OCI-LY3 (cell line): ENCODE measurements at regions not wholly inside any gene's neighbourhood (a gene's known extent, or its start where the extent isn't known, plus 50 kb on each side); places are given as distances from the start of the nearest gene placed in this dataset.
"Not testable (repeated sequence)": the region's sequence is repeated elsewhere in the genome, so short reads cannot be mapped to it uniquely, and the experiment has no call there.

Experiments used
- H2AFZ ChIP-seq: fragments of 200-600, 300-600 bp; shearing (Covaris generic); 2 replicates; pipeline ENCODE4 v1.6.0; 2014; ENCODE audit warnings: antibody characterized with exemption, low read depth, low read length
- H3K27ac ChIP-seq: fragments of 200-600, 300-600 bp; sonication (generic); 2 replicates; pipeline ENCODE4 v1.5.1; 2014; ENCODE audit warnings: mild to moderate bottlenecking, low read length, moderate library complexity, mixed read lengths
- H3K27me3 ChIP-seq: fragments of 200-600, 300-600 bp; sonication (generic); 2 replicates; pipeline ENCODE4 v1.6.1; 2014; ENCODE audit warnings: low read depth, low read length, mixed read lengths
- H3K36me3 ChIP-seq: fragments of 200-600, 300-600 bp; sonication (generic); replicated peaks from 2 replicates; pipeline ENCODE3; 2014; ENCODE audit warnings: low read depth, low read length, mixed read lengths
- H3K4me1 ChIP-seq: fragments of 300-600, 200-600 bp; sonication (generic); 2 replicates; pipeline ENCODE4 v1.6.1; 2014; ENCODE audit warnings: low read length, mixed read lengths
- H3K4me2 ChIP-seq: fragments of 200-600, 300-600 bp; sonication (generic); 2 replicates; pipeline ENCODE4 v1.6.1; 2014; ENCODE audit warnings: low read length, mixed read lengths
- H3K4me3 ChIP-seq: fragments of 300-600, 200-600 bp; sonication (generic); 2 replicates; pipeline ENCODE4 v1.5.1; 2014; ENCODE audit warnings: antibody characterized with exemption, mild to moderate bottlenecking, low read length, moderate library complexity
- H3K79me2 ChIP-seq: fragments of 300-600, 200-600 bp; shearing (Covaris generic); 2 replicates; pipeline ENCODE4 v1.6.1; 2014; ENCODE audit warnings: mild to moderate bottlenecking, low read length, mixed read lengths
- H3K9ac ChIP-seq: fragments of 300-600, 200-600 bp; shearing (Covaris generic); 2 replicates; pipeline ENCODE4 v1.6.0; 2014; ENCODE audit warnings: mild to moderate bottlenecking, low read length, moderate library complexity
- H3K9me3 ChIP-seq: fragments of 200-600, 300-600 bp; shearing (Covaris generic); 2 replicates; pipeline ENCODE4 v1.6.1; 2014; ENCODE audit warnings: low read length, mixed read lengths; ENCODE audit not compliant: insufficient read depth
- H4K20me1 ChIP-seq: fragments of 200-600, 300-600 bp; sonication (generic); 2 replicates; pipeline ENCODE4 v1.6.1; 2016; ENCODE audit warnings: low read length, mixed read lengths; ENCODE audit not compliant: insufficient read depth
- EZH2phosphoT487 ChIP-seq: fragments of 200-600 bp; shearing (Covaris generic); IDR thresholded peaks from 2 replicates; pipeline ENCODE4 v1.6.1; 2018; ENCODE audit warnings: antibody characterized with exemption, mixed run types, low read depth
- TF ChIP-seq, protein P1 (sequence below): fragments of 200-600, 300-600 bp; sonication (generic); IDR thresholded peaks from 2 replicates; pipeline ENCODE4 v1.5.1; 2014; ENCODE audit warnings: antibody characterized with exemption, low read length, low read depth

GRCh38 chr2:116537811-116538210, 1276.7 kb upstream of the DDX18 start:
- no peaks in the 10 kb centered on the region for H3K9me3 ChIP-seq
- no peaks in the 10 kb centered on the region for H3K79me2 ChIP-seq
- no peak overlapping the region for H3K4me2 ChIP-seq
- H3K9ac ChIP-seq = no peak overlapping the region
- H3K27ac ChIP-seq = no peak overlapping the region
- peaks cover 8% of the 10 kb centered on the region for H3K4me1 ChIP-seq
- H3K27me3 ChIP-seq = no peaks in the 10 kb centered on the region
- no peak overlapping the region for H3K4me3 ChIP-seq
- no peak for TF ChIP-seq EZH2phosphoT487
- TF ChIP-seq, protein P1, sequence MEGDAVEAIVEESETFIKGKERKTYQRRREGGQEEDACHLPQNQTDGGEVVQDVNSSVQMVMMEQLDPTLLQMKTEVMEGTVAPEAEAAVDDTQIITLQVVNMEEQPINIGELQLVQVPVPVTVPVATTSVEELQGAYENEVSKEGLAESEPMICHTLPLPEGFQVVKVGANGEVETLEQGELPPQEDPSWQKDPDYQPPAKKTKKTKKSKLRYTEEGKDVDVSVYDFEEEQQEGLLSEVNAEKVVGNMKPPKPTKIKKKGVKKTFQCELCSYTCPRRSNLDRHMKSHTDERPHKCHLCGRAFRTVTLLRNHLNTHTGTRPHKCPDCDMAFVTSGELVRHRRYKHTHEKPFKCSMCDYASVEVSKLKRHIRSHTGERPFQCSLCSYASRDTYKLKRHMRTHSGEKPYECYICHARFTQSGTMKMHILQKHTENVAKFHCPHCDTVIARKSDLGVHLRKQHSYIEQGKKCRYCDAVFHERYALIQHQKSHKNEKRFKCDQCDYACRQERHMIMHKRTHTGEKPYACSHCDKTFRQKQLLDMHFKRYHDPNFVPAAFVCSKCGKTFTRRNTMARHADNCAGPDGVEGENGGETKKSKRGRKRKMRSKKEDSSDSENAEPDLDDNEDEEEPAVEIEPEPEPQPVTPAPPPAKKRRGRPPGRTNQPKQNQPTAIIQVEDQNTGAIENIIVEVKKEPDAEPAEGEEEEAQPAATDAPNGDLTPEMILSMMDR = no peak
- no peaks in the 10 kb centered on the region for H3K36me3 ChIP-seq
- no peaks in the 10 kb centered on the region for H4K20me1 ChIP-seq
- H2AFZ ChIP-seq = no peak overlapping the region

DNA sequence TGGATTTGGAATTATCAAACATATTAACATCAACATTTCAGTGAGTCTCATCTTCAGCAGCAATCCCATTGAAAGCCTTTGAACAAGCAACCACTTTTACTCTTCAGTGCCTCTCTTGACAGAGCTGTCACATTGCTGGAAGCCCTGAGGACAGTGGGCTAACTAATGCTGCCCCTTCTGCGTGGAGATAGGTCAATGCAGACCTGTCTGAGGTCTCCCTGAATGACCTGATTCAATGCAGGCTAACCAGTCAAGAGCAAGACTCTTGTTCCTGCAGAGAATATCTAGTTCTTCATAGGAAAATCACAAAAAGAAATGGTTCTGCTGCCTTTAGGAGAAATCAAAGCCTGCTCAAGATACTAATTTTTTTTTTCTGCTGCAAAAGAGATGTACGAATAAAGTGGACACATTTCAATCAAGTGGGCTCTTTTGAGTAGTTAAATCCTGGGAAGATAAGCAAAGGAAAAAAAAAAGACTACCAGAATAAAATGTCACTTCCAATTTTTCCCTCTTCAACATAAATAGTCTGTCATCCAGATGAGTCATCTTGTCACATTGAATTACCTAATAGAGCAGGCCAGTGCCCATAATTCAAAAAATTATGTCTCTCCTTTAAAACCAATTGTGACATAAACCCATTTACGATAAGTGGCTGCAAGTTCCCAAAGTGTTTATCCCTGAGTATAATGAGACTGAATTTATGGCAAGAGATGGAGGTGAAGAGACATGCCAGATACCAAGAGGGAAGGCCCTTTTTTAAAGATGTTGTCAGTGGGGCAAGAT, 1269.0 kb upstream of the DDX18 start:
- TF ChIP-seq, protein P1 = no peak
- TF ChIP-seq EZH2phosphoT487 = no peak

DNA sequence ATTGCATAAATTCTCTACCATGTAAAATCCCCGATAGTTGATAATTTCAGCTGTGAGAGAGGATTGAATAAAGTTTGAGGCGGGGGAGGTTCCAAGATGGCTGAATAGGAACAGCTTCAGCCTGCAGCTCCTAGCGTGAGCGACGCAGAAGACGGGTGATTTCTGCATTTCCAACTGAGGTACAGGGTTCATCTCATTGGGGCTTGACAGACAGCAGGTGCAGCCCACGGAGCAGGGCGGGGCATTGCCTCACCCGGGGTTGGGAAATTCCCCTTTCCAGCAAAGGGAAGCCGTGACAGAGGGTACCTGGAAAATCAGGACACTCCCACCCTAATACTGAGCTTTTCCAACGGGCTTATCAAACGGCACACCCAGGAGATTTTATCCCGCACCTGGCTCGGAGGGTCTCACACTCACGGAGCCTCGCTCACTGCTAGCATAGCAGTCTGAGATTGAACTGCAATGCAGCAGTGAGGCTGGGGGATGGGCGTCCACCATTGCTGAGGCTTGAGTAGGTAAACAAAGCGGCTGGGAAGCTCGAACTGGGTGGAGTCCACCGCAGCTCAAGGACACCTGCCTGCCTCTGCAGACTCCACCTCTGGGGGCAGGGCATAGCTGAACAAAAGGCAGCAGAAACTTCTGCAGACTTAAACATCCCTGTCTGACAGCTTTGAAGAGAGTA, 1261.6 kb upstream of the DDX18 start:
- H3K4me2 ChIP-seq, H3K4me3 ChIP-seq, H2AFZ ChIP-seq, H3K79me2 ChIP-seq, H4K20me1 ChIP-seq, H3K36me3 ChIP-seq, H3K9me3 ChIP-seq, H3K27me3 ChIP-seq, H3K9ac ChIP-seq, H3K27ac ChIP-seq: not testable (repeated sequence)
- peaks cover 16% of the 10 kb centered on the region for H3K4me1 ChIP-seq

More for the DNA sequence above, 1269.0 kb upstream of the DDX18 start:
- Histone ChIP-seq H3K9ac (no peak overlapping the region), H3K36me3 (no peaks in the 10 kb centered on the region), H3K79me2 (no peaks in the 10 kb centered on the region), H3K9me3 (no peaks in the 10 kb centered on the region), H4K20me1 (no peaks in the 10 kb centered on the region), H3K27me3 (no peaks in the 10 kb centered on the region), H2AFZ (no peak overlapping the region), H3K4me3 (no peak overlapping the region), H3K27ac (no peak overlapping the region), H3K4me2 (no peak overlapping the region), H3K4me1 (peaks cover 10% of the 10 kb centered on the region)

- no peak for TF ChIP-seq EZH2phosphoT487
- TF ChIP-seq, protein P1 = no peak
- H2AFZ ChIP-seq = no peak overlapping the region
- H3K27me3 ChIP-seq = no peaks in the 10 kb centered on the region
- H3K36me3 ChIP-seq = no peaks in the 10 kb centered on the region
- H4K20me1 ChIP-seq = no peaks in the 10 kb centered on the region
- H3K4me1 ChIP-seq = peaks cover 19% of the 10 kb centered on the region
- H3K27ac ChIP-seq = no peak overlapping the region
- no peaks in the 10 kb centered on the region for H3K79me2 ChIP-seq
- H3K4me3 ChIP-seq = no peak overlapping the region
- H3K9me3 ChIP-seq = no peaks in the 10 kb centered on the region
- H3K4me2 ChIP-seq = no peak overlapping the region
- no peak overlapping the region for H3K9ac ChIP-seq
Observed at GRCh38 chr2:116580209-116580608, 1234.3 kb upstream of the DDX18 start.
